ENCODE measurements at regions not wholly inside any gene's neighbourhood (a gene's known extent, or its start where the extent isn't known, plus 50 kb on each side); places are given as distances from the start of the nearest gene placed in this dataset.

- no peaks in the 10 kb centered on the region for H3K36me3 ChIP-seq
- intact Hi-C loops (cut with DNase I): no loop called here
- H3K9me3 ChIP-seq: no peaks in the 10 kb centered on the region
- WGBS: 96% methylated on average over 1 of the region's 1 CpG
- no peaks in the 10 kb centered on the region for H3K4me1 ChIP-seq (replicated peaks)
- H3K27me3 ChIP-seq (replicated peaks; ENCODE audit: insufficient read depth): no peaks in the 10 kb centered on the region
- no peak overlapping the region for H3K4me3 ChIP-seq
- TF ChIP-seq CTCF (IDR thresholded peaks at IDR 0.05): no peak
- no peak for TF ChIP-seq POLR2A (IDR thresholded peaks at IDR 0.05)
- no peak for TF ChIP-seq POLR2AphosphoS5 (IDR thresholded peaks at IDR 0.05)
- H3K27ac ChIP-seq: no peak overlapping the region
- DNase-seq (ENCODE audit: low spot score): no peak
Observed at GRCh38 chr5:43941806-43942205, 338.8 kb downstream of the NNT start.

GRCh38 chr5:43940562-43940961, 337.6 kb downstream of the NNT start:
- intact Hi-C loops (cut with DNase I): no loop called here
- H3K9me3 ChIP-seq: no peaks in the 10 kb centered on the region
- no peak overlapping the region for H3K27ac ChIP-seq
- WGBS: 89% methylated on average over 2 of the region's 2 CpGs
- no peak overlapping the region for H3K4me3 ChIP-seq
- H3K4me1 ChIP-seq (replicated peaks): no peaks in the 10 kb centered on the region
- no peak for TF ChIP-seq CTCF (IDR thresholded peaks at IDR 0.05)
- TF ChIP-seq POLR2A (IDR thresholded peaks at IDR 0.05): no peak
- no peak for TF ChIP-seq POLR2AphosphoS5 (IDR thresholded peaks at IDR 0.05)
- H3K27me3 ChIP-seq (replicated peaks; ENCODE audit: insufficient read depth): no peaks in the 10 kb centered on the region
- H3K36me3 ChIP-seq: no peaks in the 10 kb centered on the region
- no peak for DNase-seq (ENCODE audit: low spot score)

GRCh38 chr5:43926923-43927322, 323.9 kb downstream of the NNT start:
- no peak for TF ChIP-seq CTCF (IDR thresholded peaks at IDR 0.05)
- TF ChIP-seq POLR2A (IDR thresholded peaks at IDR 0.05): no peak
- TF ChIP-seq POLR2AphosphoS5 (IDR thresholded peaks at IDR 0.05): no peak
- H3K27ac ChIP-seq: no peak overlapping the region
- H3K36me3 ChIP-seq: no peaks in the 10 kb centered on the region
- DNase-seq (ENCODE audit: low spot score): no peak
- intact Hi-C loops (cut with DNase I): no loop called here
- no peaks in the 10 kb centered on the region for H3K4me1 ChIP-seq (replicated peaks)
- no peak overlapping the region for H3K4me3 ChIP-seq
- H3K27me3 ChIP-seq (replicated peaks; ENCODE audit: insufficient read depth): no peaks in the 10 kb centered on the region
- WGBS: 54% methylated on average over 2 of the region's 2 CpGs
- no peaks in the 10 kb centered on the region for H3K9me3 ChIP-seq

GRCh38 chr5:43920422-43920821, 317.4 kb downstream of the NNT start:
- Histone ChIP-seq H3K4me3 (no peak overlapping the region), H3K27ac (no peak overlapping the region), H3K36me3 (no peaks in the 10 kb centered on the region), H3K4me1 (replicated peaks) (no peaks in the 10 kb centered on the region), H3K27me3 (replicated peaks; ENCODE audit: insufficient read depth) (no peaks in the 10 kb centered on the region), H3K9me3 (no peaks in the 10 kb centered on the region)
- no peak for DNase-seq (ENCODE audit: low spot score)
- TF ChIP-seq CTCF (IDR thresholded peaks at IDR 0.05) (no peak), POLR2A (IDR thresholded peaks at IDR 0.05) (no peak), POLR2AphosphoS5 (IDR thresholded peaks at IDR 0.05) (no peak)
- intact Hi-C loops (cut with DNase I): no loop called here

GRCh38 chr5:43917925-43918324, 314.9 kb downstream of the NNT start:
- no peak for DNase-seq (ENCODE audit: low spot score)
- no peak overlapping the region for H3K4me3 ChIP-seq
- H3K27me3 ChIP-seq (replicated peaks; ENCODE audit: insufficient read depth): no peaks in the 10 kb centered on the region
- intact Hi-C loops (cut with DNase I): no loop called here
- no peaks in the 10 kb centered on the region for H3K4me1 ChIP-seq (replicated peaks)
- H3K27ac ChIP-seq: no peak overlapping the region
- H3K9me3 ChIP-seq: no peaks in the 10 kb centered on the region
- TF ChIP-seq POLR2A (IDR thresholded peaks at IDR 0.05): no peak
- H3K36me3 ChIP-seq: no peaks in the 10 kb centered on the region
- 43% methylated on average over 3 of the region's 3 CpGs for WGBS
